Epithelial cell of proximal tubule (primary cell): ENCODE measurements at regions not wholly inside any gene's neighbourhood (a gene's known extent, or its start where the extent isn't known, plus 50 kb on each side); places are given as distances from the start of the nearest gene placed in this dataset.
A peak's percentile ranks its signal among the peaks of the same experiment; 100 is the strongest.
"Not testable (repeated sequence)": the region's sequence is repeated elsewhere in the genome, so short reads cannot be mapped to it uniquely, and the experiment has no call there.

Experiments used
- DNase-seq: peaks from one replicate; pipeline ENCODE4 v3.0.0-alpha.2; 2011; ENCODE audit warnings: low read depth
- H3K4me3 ChIP-seq: 2 replicates; pipeline ENCODE4 v1.5.1; 2011; ENCODE audit warnings: low read depth, mild to moderate bottlenecking, low read length
- CTCF ChIP-seq: conservative IDR thresholded peaks from 2 replicates; pipeline ENCODE4 v1.5.1; 2012; ENCODE audit warnings: low read depth, mild to moderate bottlenecking, low read length

DNA sequence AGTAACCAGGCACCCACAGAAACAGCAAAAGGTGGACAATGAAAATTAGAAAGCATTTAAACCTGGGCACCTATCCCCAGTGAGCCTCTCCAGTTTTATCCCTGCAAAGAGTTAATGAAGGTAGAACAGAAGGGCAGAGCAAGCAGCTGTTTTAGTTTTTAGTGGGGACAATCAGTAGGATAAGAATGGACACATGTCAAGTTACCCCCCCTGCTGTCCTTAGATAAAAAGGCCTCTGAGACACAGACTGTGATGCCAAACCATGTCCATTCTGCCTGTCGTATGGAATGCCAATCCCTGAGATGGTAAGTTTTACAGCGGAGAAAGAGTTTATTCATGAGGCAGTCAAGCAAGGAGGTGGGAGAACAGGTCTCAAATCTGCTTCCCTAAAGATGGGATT is 162.6 kb upstream of the AGR3 start:
- no peak for DNase-seq
- no peak overlapping the region for H3K4me3 ChIP-seq
- TF ChIP-seq CTCF, result peak; percentile 18

DNA sequence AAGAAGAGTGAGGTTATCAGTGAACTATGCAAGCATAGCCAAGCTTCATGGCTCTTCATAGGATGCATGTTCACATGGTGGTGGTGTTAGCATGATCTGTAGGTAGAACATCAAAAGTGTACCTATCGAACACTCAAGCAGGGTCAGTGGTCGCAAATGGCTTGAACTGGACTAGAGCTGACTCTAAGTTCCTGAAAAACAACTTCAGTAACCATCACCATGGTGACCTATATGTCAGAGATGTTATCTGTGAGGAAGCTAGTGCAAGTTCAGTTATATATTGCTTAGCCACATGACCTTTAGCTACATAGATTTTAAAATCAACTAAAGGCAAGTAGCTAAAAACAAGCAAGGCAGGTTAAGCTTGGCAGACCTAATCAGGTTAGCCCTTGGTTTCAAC is 163.1 kb upstream of the AGR3 start:
- TF ChIP-seq CTCF, result no peak

DNA sequence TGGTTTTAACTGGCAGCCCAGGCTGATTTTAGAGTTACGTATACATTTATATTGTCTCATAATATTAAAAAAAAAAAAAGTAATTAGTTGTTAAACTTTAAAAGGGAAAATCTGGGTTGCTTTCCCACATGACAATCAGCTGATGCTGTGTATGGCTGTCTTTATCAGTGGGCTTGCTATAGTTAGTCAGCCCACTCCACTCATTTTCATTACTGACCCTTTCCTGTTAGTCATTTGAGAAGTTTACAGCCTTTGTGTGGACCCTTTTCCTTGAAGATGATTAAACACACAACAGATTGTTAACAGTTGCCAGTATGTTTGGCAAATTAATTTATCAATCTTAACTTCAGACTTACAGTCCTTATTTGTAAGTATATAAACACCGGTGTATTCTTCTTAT is 164.5 kb upstream of the AGR3 start:
- no peak for DNase-seq
- no peak overlapping the region for H3K4me3 ChIP-seq
- no peak for TF ChIP-seq CTCF

More for the DNA sequence above, 163.1 kb upstream of the AGR3 start:
- no peak overlapping the region for H3K4me3 ChIP-seq
- DNase-seq, result no peak

GRCh38 chr7:17046666-17047065 is 164.9 kb upstream of the AGR3 start:
- DNase-seq, result no peak
- TF ChIP-seq CTCF, result no peak
- no peak overlapping the region for H3K4me3 ChIP-seq

GRCh38 chr7:17053164-17053563 is 171.4 kb upstream of the AGR3 start:
- H3K4me3 ChIP-seq, result not testable (repeated sequence)

GRCh38 chr7:17054206-17054605 is 172.4 kb upstream of the AGR3 start:
- no peak overlapping the region for H3K4me3 ChIP-seq
- no peak for TF ChIP-seq CTCF
- DNase-seq, result no peak

More at GRCh38 chr7:17053164-17053563, 171.4 kb upstream of the AGR3 start:
- not testable (repeated sequence) for DNase-seq

- TF ChIP-seq CTCF, result no peak
- DNase-seq, result no peak
- H3K4me3 ChIP-seq, result no peak overlapping the region
Observed at GRCh38 chr7:17054836-17055235, 173.1 kb upstream of the AGR3 start.

DNA sequence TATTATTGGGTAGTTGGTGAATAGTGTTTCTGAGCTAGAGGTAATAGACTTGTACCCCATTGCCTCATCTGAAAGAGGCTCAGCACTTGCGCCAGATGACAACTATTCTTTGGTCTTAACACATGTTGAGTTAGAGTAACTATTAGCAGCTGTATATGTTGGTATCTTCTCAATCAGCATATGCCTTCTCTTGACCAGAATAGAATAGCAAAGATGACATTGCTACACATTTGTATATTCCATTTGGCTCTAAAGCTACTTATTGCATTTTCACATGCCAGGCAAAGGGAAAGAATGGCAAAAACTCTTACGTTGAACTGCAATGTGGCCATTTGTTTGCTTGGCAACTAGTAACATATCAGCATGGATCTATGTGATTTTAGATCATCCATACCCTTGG is 173.8 kb upstream of the AGR3 start:
- no peak for TF ChIP-seq CTCF
- DNase-seq, result no peak

More for the DNA sequence above, 173.8 kb upstream of the AGR3 start:
- no peak overlapping the region for H3K4me3 ChIP-seq
